ENCODE measurements at regions not wholly inside any gene's neighbourhood (a gene's known extent, or its start where the extent isn't known, plus 50 kb on each side); places are given as distances from the start of the nearest gene placed in this dataset.

DNA sequence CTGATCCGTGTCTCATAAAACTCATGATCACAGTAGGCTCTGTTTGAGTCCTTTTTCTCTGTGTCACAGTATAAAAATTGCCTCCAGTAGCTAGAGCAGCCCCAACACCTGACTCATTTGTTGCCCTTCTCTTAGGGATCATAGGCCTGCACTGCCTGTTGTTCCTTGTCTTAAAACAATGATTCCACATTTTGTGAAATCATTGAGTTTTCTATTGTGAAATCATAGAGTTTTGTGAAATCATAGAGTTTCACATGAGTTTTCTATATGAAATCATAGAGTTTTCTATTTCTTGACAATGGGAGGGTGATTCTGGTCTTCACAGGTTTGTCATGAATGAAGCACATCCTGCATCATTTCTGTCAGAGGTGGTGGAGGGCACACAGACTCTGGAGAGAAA lies 239.9 kb downstream of the GASK1B start:
- ChIA-PET CTCF (ENCODE audit: unreplicated experiment) (no interaction called here), POLR2A (no interaction called here)
- no peak for DNase-seq (ENCODE audit: low spot score)
- Histone ChIP-seq H3K4me2 (ENCODE audit: low read length) (no peak overlapping the region), H3K9me3 (ENCODE audit: low read length) (no peaks in the 10 kb centered on the region), H3K9me2 (ENCODE audit: insufficient read depth, low read length) (no peaks in the 10 kb centered on the region), H3K36me3 (ENCODE audit: insufficient read depth, low read length) (no peaks in the 10 kb centered on the region), H3K27ac (ENCODE audit: low read depth, low read length, poor library complexity, severe bottlenecking) (no peak overlapping the region), H2AFZ (ENCODE audit: low read length) (no peak overlapping the region), H4K20me1 (ENCODE audit: insufficient read depth, low read length) (no peaks in the 10 kb centered on the region), H3K4me1 (ENCODE audit: insufficient read depth, low read length, poor library complexity, severe bottlenecking) (no peaks in the 10 kb centered on the region), H3K79me2 (ENCODE audit: insufficient read depth, low read depth, low read length) (no peaks in the 10 kb centered on the region), H3K4me3 (ENCODE audit: low read depth, low read length, poor library complexity, severe bottlenecking) (no peak overlapping the region)
- TF ChIP-seq, protein P1, sequence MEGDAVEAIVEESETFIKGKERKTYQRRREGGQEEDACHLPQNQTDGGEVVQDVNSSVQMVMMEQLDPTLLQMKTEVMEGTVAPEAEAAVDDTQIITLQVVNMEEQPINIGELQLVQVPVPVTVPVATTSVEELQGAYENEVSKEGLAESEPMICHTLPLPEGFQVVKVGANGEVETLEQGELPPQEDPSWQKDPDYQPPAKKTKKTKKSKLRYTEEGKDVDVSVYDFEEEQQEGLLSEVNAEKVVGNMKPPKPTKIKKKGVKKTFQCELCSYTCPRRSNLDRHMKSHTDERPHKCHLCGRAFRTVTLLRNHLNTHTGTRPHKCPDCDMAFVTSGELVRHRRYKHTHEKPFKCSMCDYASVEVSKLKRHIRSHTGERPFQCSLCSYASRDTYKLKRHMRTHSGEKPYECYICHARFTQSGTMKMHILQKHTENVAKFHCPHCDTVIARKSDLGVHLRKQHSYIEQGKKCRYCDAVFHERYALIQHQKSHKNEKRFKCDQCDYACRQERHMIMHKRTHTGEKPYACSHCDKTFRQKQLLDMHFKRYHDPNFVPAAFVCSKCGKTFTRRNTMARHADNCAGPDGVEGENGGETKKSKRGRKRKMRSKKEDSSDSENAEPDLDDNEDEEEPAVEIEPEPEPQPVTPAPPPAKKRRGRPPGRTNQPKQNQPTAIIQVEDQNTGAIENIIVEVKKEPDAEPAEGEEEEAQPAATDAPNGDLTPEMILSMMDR (conservative IDR thresholded peaks at IDR 0.05; ENCODE audit: low read length), result no peak
- no peak for TF ChIP-seq EZH2phosphoT487 (IDR thresholded peaks at IDR 0.05; ENCODE audit: borderline replicate concordance, low read depth, low read length)
- intact Hi-C loops (cut with micrococcal nuclease; ENCODE audit: unreplicated experiment), result no loop called here
- no TSS peak for BruUV-seq (replicated peaks)

DNA sequence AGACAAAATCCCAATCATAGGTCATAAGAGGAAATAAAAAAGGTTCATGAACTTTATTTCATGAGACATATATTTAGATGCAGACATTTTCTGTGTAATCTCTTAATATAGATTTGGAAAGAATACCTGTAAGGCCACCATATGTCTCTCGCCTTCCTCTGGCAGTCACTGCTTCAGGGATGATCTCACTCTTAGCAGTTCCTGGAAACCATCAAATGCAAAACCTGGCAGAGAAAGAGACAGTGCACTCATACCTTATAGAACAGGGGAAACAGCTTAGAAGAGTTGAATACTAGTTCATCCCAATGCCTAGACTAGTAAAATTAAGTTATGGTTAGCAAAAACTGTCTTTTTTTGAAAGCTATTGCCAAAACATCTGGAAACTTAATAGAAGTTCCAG lies 243.3 kb downstream of the GASK1B start:
- Histone ChIP-seq H4K20me1 (ENCODE audit: insufficient read depth, low read length) (no peaks in the 10 kb centered on the region), H3K9me3 (ENCODE audit: low read length) (no peaks in the 10 kb centered on the region), H3K4me3 (ENCODE audit: low read depth, low read length, poor library complexity, severe bottlenecking) (no peak overlapping the region), H3K9me2 (ENCODE audit: insufficient read depth, low read length) (no peaks in the 10 kb centered on the region), H3K36me3 (ENCODE audit: insufficient read depth, low read length) (no peaks in the 10 kb centered on the region), H3K27ac (ENCODE audit: low read depth, low read length, poor library complexity, severe bottlenecking) (no peak overlapping the region), H3K4me1 (ENCODE audit: insufficient read depth, low read length, poor library complexity, severe bottlenecking) (no peaks in the 10 kb centered on the region), H3K4me2 (ENCODE audit: low read length) (no peak overlapping the region), H2AFZ (ENCODE audit: low read length) (no peak overlapping the region), H3K79me2 (ENCODE audit: insufficient read depth, low read depth, low read length) (no peaks in the 10 kb centered on the region)
- no peak for DNase-seq (ENCODE audit: low spot score)
- ChIA-PET CTCF (ENCODE audit: unreplicated experiment) (no interaction called here), POLR2A (interaction anchor here (0.5 to 0.6 kb wide), 3 partner anchors 91 to 1102 kb away, joined by 3 read pairs; no protein-coding TSS in a partner anchor)
- intact Hi-C loops (cut with micrococcal nuclease; ENCODE audit: unreplicated experiment), result no loop called here
- no TSS peak for BruUV-seq (replicated peaks)
- no peak for TF ChIP-seq EZH2phosphoT487 (IDR thresholded peaks at IDR 0.05; ENCODE audit: borderline replicate concordance, low read depth, low read length)
- TF ChIP-seq, protein P1 (conservative IDR thresholded peaks at IDR 0.05; ENCODE audit: low read length), result no peak

DNA sequence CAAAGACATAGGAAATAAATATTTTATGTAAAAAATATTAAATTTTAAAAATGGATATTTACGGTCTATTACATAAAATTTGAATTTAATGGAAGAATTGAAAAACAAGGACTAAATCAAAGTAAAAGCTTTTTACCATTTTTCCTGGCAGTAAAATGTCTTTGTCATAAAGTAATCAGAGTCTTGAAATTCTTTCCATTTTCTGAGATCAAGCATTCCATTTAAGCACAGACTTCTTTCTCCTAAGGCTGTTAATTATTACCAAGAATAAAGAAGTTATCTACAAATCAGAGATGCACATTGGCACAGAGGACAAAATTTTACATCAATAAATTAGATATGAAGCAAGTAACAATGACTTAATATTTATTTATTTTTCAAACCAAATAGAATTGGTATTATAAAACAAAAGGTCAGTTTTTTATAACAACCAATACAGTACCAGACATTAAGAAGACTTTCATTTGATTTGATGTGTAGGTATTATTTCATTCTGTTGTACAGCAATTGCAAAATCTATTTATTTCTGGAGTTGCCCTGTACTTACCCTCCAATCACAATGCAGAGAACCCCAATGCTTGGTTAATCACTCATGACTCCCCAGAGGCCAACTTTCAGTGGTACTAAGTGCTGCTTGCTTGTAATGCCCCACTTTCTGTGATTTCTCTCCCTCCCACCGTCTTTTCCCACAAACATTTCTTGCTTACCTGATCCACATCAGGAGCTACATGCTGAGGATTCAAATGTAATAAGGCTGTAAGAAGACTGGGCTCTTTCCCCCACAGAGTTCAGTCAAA lies 254.6 kb downstream of the GASK1B start:
- H3K4me1 ChIP-seq (ENCODE audit: insufficient read depth, low read length, poor library complexity, severe bottlenecking), result no peaks in the 10 kb centered on the region
- no peak for DNase-seq (ENCODE audit: low spot score)
- no peaks in the 10 kb centered on the region for H4K20me1 ChIP-seq (ENCODE audit: insufficient read depth, low read length)
- no TSS peak for BruUV-seq (replicated peaks)
- TF ChIP-seq, protein P1 (conservative IDR thresholded peaks at IDR 0.05; ENCODE audit: low read length), result no peak
- TF ChIP-seq EZH2phosphoT487 (IDR thresholded peaks at IDR 0.05; ENCODE audit: borderline replicate concordance, low read depth, low read length), result no peak
- no peak overlapping the region for H3K27ac ChIP-seq (ENCODE audit: low read depth, low read length, poor library complexity, severe bottlenecking)
- no peaks in the 10 kb centered on the region for H3K79me2 ChIP-seq (ENCODE audit: insufficient read depth, low read depth, low read length)
- no peaks in the 10 kb centered on the region for H3K9me3 ChIP-seq (ENCODE audit: low read length)
- no peak overlapping the region for H2AFZ ChIP-seq (ENCODE audit: low read length)
- no peak overlapping the region for H3K4me3 ChIP-seq (ENCODE audit: low read depth, low read length, poor library complexity, severe bottlenecking)
- intact Hi-C loops (cut with micrococcal nuclease; ENCODE audit: unreplicated experiment), result no loop called here
- POLR2A ChIA-PET, result no interaction called here
- CTCF ChIA-PET (ENCODE audit: unreplicated experiment), result no interaction called here
- no peak overlapping the region for H3K4me2 ChIP-seq (ENCODE audit: low read length)
- H3K36me3 ChIP-seq (ENCODE audit: insufficient read depth, low read length), result no peaks in the 10 kb centered on the region
- H3K9me2 ChIP-seq (ENCODE audit: insufficient read depth, low read length), result no peaks in the 10 kb centered on the region
